Keratinocyte (primary cell): ENCODE measurements at regions not wholly inside any gene's neighbourhood (a gene's known extent, or its start where the extent isn't known, plus 50 kb on each side); places are given as distances from the start of the nearest gene placed in this dataset.

Source experiments
- DNase-seq: peaks from one replicate; pipeline ENCODE4 v3.0.0-alpha.2; 2011; ENCODE audit warnings: low read depth, missing footprints, low spot score
- FAIRE-seq: peaks from 2 replicates; lab custom pipeline; 2011; peaks lifted over from hg19 to GRCh38; lab: Jason Lieb, UNC
- H2AFZ ChIP-seq: 2 replicates; pipeline ENCODE4 v1.6.0; 2012; ENCODE audit warnings: low read length, control low read depth, inconsistent platforms; ENCODE audit not compliant: control insufficient read depth
- H3K27ac ChIP-seq: 2 replicates; pipeline ENCODE4 v1.5.1; 2011; ENCODE audit warnings: low read length; ENCODE audit not compliant: control insufficient read depth, insufficient read depth
- H3K27me3 ChIP-seq: 3 replicates; pipeline ENCODE4 v1.6.0; 2011; ENCODE audit warnings: low read length; ENCODE audit not compliant: control insufficient read depth, insufficient read depth; ENCODE audit errors: extremely low read depth
- H3K36me3 ChIP-seq, 2 experiments: 2 replicates in 1 of 2; 3 replicates in 1 of 2; pipeline ENCODE4 v1.5.1; 2011; ENCODE audit warnings: low read length in 2 of 2, mild to moderate bottlenecking in 1 of 2; ENCODE audit not compliant: control insufficient read depth in 2 of 2, insufficient read depth in 2 of 2; ENCODE audit errors: extremely low read depth in 1 of 2
- H3K4me1 ChIP-seq: 3 replicates; pipeline ENCODE4 v1.5.1; 2011; ENCODE audit warnings: low read length; ENCODE audit not compliant: control insufficient read depth, insufficient read depth; ENCODE audit errors: extremely low read depth
- H3K4me2 ChIP-seq: 3 replicates; pipeline ENCODE4 v1.6.0; 2011; ENCODE audit warnings: low read depth, low read length; ENCODE audit not compliant: control insufficient read depth, insufficient read depth; ENCODE audit errors: extremely low read depth
- H3K4me3 ChIP-seq, 3 experiments: fragments of 200-600 bp in 1 of 3; sonication (generic) in 1 of 3; 2 replicates in 2 of 3; 3 replicates in 1 of 3; pipeline ENCODE4 v1.5.1; 2011 to 2016; ENCODE audit warnings: low read length in 3 of 3, mild to moderate bottlenecking in 3 of 3, control low read depth in 2 of 3, inconsistent platforms in 1 of 3, low read depth in 1 of 3, mixed read lengths in 1 of 3, mixed run types in 1 of 3, moderate library complexity in 1 of 3; ENCODE audit not compliant: control insufficient read depth in 2 of 3, insufficient read depth in 2 of 3; ENCODE audit errors: extremely low read depth in 1 of 3
- H3K79me2 ChIP-seq: 2 replicates; pipeline ENCODE4 v1.6.0; 2012; ENCODE audit warnings: low read length; ENCODE audit not compliant: control insufficient read depth, insufficient read depth
- H3K9ac ChIP-seq: 3 replicates; pipeline ENCODE4 v1.6.0; 2011; ENCODE audit warnings: low read length; ENCODE audit not compliant: control insufficient read depth, insufficient read depth; ENCODE audit errors: extremely low read depth
- H3K9me1 ChIP-seq: 3 replicates; pipeline ENCODE4 v1.6.0; 2011; ENCODE audit warnings: low read length; ENCODE audit not compliant: control insufficient read depth, insufficient read depth; ENCODE audit errors: extremely low read depth
- H3K9me3 ChIP-seq: 2 replicates; pipeline ENCODE4 v1.5.1; 2012; ENCODE audit warnings: low read depth, low read length; ENCODE audit not compliant: control insufficient read depth
- H4K20me1 ChIP-seq: 3 replicates; pipeline ENCODE4 v1.6.0; 2011; ENCODE audit warnings: low read length; ENCODE audit not compliant: control insufficient read depth, insufficient read depth; ENCODE audit errors: extremely low read depth
- EZH2 ChIP-seq: IDR thresholded peaks from one replicate; pipeline ENCODE4 v1.6.1; 2012; ENCODE audit warnings: inconsistent platforms, mild to moderate bottlenecking, low read length, moderate library complexity
- dilution Hi-C: fragments of 300-500 bp; cut with MboI; formaldehyde crosslinking; loops from one replicate; pipeline ENCODE4 v1.7.0; 2020; ENCODE audit warnings: low sequenced_read_pairs; ENCODE audit not compliant: extremely low pct_ligation_motif_present
- TF ChIP-seq, protein P1 (sequence below), 3 experiments: IDR thresholded peaks in 1 of 3; conservative IDR thresholded peaks in 1 of 3; optimal IDR thresholded peaks in 1 of 3; 2 replicates in 2 of 3; 3 replicates in 1 of 3; pipeline versions ENCODE3 to v1.5.1; 2011; ENCODE audit warnings: low read length in 3 of 3, mild to moderate bottlenecking in 3 of 3, moderate library complexity in 2 of 3, control low read depth in 1 of 3, inconsistent platforms in 1 of 3; ENCODE audit not compliant: insufficient read depth in 2 of 3; ENCODE audit errors: extremely low read depth in 1 of 3

DNA sequence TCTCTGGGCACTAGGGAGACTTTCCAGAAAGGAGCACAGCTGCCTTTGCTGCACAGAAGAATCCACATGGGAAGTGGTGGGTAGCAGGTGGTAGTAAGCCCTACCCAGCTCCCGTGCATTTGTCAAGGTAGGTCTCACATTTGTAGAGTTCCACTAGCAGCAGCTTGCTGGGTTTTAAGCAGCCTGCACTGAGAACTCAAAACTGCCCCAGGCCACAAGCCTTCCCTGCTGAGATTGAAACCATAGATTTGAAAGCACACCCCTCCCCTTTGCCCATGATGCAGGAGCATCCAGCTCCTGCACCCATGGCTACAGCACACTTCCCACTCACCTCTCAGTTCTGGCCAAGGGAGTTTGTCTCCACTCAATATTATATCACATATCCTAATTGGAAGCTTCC is 604.5 kb upstream of the STEAP1 start:
- DNase-seq (no peak), FAIRE-seq (no peak)
- Histone ChIP-seq H3K4me3 (no peak overlapping the region), H3K27ac (no peak overlapping the region), H3K9me3 (no peaks in the 10 kb centered on the region), H4K20me1 (no peaks in the 10 kb centered on the region), H3K27me3 (no peaks in the 10 kb centered on the region), H3K36me3 (no peaks in the 10 kb centered on the region), H3K9me1 (no peaks in the 10 kb centered on the region), H3K9ac (no peak overlapping the region), H3K79me2 (no peaks in the 10 kb centered on the region), H3K4me1 (no peaks in the 10 kb centered on the region), H3K4me2 (no peak overlapping the region), H2AFZ (no peak overlapping the region)
- dilution Hi-C loops, result no loop called here
- TF ChIP-seq, protein P1, sequence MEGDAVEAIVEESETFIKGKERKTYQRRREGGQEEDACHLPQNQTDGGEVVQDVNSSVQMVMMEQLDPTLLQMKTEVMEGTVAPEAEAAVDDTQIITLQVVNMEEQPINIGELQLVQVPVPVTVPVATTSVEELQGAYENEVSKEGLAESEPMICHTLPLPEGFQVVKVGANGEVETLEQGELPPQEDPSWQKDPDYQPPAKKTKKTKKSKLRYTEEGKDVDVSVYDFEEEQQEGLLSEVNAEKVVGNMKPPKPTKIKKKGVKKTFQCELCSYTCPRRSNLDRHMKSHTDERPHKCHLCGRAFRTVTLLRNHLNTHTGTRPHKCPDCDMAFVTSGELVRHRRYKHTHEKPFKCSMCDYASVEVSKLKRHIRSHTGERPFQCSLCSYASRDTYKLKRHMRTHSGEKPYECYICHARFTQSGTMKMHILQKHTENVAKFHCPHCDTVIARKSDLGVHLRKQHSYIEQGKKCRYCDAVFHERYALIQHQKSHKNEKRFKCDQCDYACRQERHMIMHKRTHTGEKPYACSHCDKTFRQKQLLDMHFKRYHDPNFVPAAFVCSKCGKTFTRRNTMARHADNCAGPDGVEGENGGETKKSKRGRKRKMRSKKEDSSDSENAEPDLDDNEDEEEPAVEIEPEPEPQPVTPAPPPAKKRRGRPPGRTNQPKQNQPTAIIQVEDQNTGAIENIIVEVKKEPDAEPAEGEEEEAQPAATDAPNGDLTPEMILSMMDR (optimal IDR thresholded peaks at IDR 0.05 in 1 of 3, IDR thresholded peaks at IDR 0.05 in 1 of 3, conservative IDR thresholded peaks at IDR 0.05 in 1 of 3; ENCODE audit: extremely low read depth in 1 of 3, insufficient read depth in 2 of 3, low read length in 3 of 3), result no peak
- no peak for TF ChIP-seq EZH2

DNA sequence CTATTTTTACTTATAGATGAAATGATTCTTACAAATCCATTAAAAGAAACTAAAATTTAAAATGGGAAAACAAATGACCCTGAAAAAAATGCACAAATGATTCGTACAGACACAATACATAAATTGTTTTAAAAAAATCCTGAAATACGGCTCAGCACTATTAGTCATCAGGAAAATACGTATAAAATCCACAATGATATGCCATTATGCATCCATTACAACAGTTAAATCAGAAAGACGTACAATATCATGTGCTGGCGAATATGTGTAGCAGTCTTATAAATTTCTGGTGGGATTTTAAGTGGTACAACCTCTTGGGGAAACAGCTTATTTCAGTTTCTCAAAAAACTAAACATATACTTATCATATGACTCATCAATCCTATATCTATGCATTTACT is 600.1 kb upstream of the STEAP1 start:
- Histone ChIP-seq H2AFZ (no peak overlapping the region), H3K4me2 (no peak overlapping the region), H3K4me1 (no peaks in the 10 kb centered on the region), H3K27me3 (no peaks in the 10 kb centered on the region), H3K9ac (no peak overlapping the region), H4K20me1 (no peaks in the 10 kb centered on the region), H3K4me3 (no peak overlapping the region), H3K27ac (no peak overlapping the region), H3K9me1 (no peaks in the 10 kb centered on the region), H3K79me2 (no peaks in the 10 kb centered on the region), H3K9me3 (no peaks in the 10 kb centered on the region), H3K36me3 (no peaks in the 10 kb centered on the region)
- dilution Hi-C loops, result no loop called here
- FAIRE-seq (no peak), DNase-seq (no peak)
- no peak for TF ChIP-seq EZH2
- TF ChIP-seq, protein P1 (optimal IDR thresholded peaks at IDR 0.05 in 1 of 3, IDR thresholded peaks at IDR 0.05 in 1 of 3, conservative IDR thresholded peaks at IDR 0.05 in 1 of 3; ENCODE audit: extremely low read depth in 1 of 3, insufficient read depth in 2 of 3, low read length in 3 of 3), result no peak
